HL-60 (cell line): ENCODE measurements at regions not wholly inside any gene's neighbourhood (a gene's known extent, or its start where the extent isn't known, plus 50 kb on each side); places are given as distances from the start of the nearest gene placed in this dataset.

ENCODE experiments used
- DNase-seq, 2 experiments: peaks; one replicate each; pipeline ENCODE4 v3.0.0-alpha.2; 2010 to 2020; ENCODE audit warnings: low read depth in 1 of 2, low spot score in 1 of 2
- H3K27ac ChIP-seq: fragments of 250-450 bp; sonication (Bioruptor Pico); replicated peaks from 2 replicates; pipeline ENCODE4 v1.5.1; 2020; ENCODE audit warnings: mild to moderate bottlenecking, moderate library complexity
- H3K27me3 ChIP-seq: fragments of 250-450 bp; sonication (Bioruptor Pico); 2 replicates; pipeline ENCODE4 v1.5.1; 2021; ENCODE audit warnings: mild to moderate bottlenecking, moderate library complexity; ENCODE audit not compliant: insufficient read depth, poor library complexity, severe bottlenecking
- H3K4me3 ChIP-seq: replicated peaks from 2 replicates; pipeline ENCODE4 v1.5.1; 2011; ENCODE audit warnings: mild to moderate bottlenecking, control low read depth, low read length; ENCODE audit not compliant: insufficient read depth
- GABPA ChIP-seq: IDR thresholded peaks from 2 replicates; pipeline ENCODE4 v1.6.1; 2012; ENCODE audit warnings: low read depth
- POLR2AphosphoS5 ChIP-seq: IDR thresholded peaks from 2 replicates; pipeline ENCODE4 v1.6.1; 2012; ENCODE audit warnings: low read depth
- SPI1 ChIP-seq: IDR thresholded peaks from 2 replicates; pipeline ENCODE4 v1.6.1; 2012; ENCODE audit warnings: low read depth, mild to moderate bottlenecking, borderline replicate concordance
- TF ChIP-seq, protein P1 (sequence below): IDR thresholded peaks from one replicate; pipeline ENCODE4 v1.5.1; 2011; ENCODE audit warnings: low read length, control low read depth, inconsistent platforms; ENCODE audit not compliant: insufficient read depth
- TF ChIP-seq, protein P2 (sequence below): IDR thresholded peaks from 2 replicates; pipeline ENCODE4 v1.6.1; 2012; ENCODE audit warnings: low read depth; ENCODE audit not compliant: insufficient replicate concordance

DNA sequence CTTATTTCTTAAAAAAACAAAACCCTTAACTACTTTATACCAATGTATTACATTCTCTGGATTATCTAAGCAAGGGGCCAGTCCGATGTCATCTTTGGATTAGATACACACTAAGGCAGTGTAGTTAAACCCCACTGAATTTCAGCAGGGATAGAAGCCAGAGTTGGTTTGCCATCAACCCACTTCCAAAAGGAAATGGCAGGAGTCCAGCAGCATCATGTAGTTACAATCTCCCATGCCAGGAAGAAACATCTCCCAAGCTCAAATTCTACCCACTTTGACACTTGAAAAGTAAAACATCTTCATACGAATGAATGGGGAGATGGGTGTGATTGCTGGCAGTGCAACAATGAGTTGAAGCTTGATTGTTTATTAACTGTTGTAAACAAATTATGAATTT, 203.5 kb upstream of the PLXNC1 start:
- TF ChIP-seq POLR2AphosphoS5 = no peak
- no peak for TF ChIP-seq SPI1
- TF ChIP-seq, protein P1, sequence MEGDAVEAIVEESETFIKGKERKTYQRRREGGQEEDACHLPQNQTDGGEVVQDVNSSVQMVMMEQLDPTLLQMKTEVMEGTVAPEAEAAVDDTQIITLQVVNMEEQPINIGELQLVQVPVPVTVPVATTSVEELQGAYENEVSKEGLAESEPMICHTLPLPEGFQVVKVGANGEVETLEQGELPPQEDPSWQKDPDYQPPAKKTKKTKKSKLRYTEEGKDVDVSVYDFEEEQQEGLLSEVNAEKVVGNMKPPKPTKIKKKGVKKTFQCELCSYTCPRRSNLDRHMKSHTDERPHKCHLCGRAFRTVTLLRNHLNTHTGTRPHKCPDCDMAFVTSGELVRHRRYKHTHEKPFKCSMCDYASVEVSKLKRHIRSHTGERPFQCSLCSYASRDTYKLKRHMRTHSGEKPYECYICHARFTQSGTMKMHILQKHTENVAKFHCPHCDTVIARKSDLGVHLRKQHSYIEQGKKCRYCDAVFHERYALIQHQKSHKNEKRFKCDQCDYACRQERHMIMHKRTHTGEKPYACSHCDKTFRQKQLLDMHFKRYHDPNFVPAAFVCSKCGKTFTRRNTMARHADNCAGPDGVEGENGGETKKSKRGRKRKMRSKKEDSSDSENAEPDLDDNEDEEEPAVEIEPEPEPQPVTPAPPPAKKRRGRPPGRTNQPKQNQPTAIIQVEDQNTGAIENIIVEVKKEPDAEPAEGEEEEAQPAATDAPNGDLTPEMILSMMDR = no peak
- TF ChIP-seq GABPA = no peak
- TF ChIP-seq, protein P2, sequence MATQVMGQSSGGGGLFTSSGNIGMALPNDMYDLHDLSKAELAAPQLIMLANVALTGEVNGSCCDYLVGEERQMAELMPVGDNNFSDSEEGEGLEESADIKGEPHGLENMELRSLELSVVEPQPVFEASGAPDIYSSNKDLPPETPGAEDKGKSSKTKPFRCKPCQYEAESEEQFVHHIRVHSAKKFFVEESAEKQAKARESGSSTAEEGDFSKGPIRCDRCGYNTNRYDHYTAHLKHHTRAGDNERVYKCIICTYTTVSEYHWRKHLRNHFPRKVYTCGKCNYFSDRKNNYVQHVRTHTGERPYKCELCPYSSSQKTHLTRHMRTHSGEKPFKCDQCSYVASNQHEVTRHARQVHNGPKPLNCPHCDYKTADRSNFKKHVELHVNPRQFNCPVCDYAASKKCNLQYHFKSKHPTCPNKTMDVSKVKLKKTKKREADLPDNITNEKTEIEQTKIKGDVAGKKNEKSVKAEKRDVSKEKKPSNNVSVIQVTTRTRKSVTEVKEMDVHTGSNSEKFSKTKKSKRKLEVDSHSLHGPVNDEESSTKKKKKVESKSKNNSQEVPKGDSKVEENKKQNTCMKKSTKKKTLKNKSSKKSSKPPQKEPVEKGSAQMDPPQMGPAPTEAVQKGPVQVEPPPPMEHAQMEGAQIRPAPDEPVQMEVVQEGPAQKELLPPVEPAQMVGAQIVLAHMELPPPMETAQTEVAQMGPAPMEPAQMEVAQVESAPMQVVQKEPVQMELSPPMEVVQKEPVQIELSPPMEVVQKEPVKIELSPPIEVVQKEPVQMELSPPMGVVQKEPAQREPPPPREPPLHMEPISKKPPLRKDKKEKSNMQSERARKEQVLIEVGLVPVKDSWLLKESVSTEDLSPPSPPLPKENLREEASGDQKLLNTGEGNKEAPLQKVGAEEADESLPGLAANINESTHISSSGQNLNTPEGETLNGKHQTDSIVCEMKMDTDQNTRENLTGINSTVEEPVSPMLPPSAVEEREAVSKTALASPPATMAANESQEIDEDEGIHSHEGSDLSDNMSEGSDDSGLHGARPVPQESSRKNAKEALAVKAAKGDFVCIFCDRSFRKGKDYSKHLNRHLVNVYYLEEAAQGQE = no peak
- Histone ChIP-seq H3K4me3 (no peak overlapping the region), H3K27ac (no peak overlapping the region), H3K27me3 (no peaks in the 10 kb centered on the region)
- DNase-seq = no peak

DNA sequence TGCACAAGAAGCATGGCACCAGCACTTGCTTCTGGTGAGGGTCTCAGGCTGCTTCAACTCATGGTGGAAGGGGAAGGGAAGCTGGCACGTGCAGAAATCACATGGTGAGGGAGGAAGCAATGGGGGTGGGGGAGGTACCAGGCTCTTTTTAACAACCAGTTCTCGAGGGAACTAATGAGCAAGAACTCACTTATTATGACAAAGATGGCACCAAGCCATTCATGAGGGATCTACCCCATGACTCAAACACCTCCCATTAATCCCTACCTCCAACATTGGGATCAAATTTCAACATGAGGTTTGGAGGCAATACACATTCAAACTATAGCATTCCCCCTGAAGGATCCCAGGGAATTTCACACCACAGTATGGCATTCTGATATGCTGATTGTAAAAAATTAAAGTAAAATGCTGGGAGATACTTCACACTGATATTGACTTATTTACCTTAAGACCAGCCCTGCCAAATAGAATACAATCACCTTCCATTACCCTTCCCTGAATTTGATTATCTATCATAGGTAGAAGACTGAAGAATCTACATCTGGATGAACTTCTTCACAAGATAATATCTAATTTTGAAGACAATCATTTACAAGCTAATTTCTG, 201.7 kb upstream of the PLXNC1 start:
- TF ChIP-seq GABPA = no peak
- TF ChIP-seq, protein P2 = no peak
- H3K27ac ChIP-seq = no peak overlapping the region
- H3K27me3 ChIP-seq = no peaks in the 10 kb centered on the region
- H3K4me3 ChIP-seq = no peak overlapping the region
- DNase-seq = no peak

DNA sequence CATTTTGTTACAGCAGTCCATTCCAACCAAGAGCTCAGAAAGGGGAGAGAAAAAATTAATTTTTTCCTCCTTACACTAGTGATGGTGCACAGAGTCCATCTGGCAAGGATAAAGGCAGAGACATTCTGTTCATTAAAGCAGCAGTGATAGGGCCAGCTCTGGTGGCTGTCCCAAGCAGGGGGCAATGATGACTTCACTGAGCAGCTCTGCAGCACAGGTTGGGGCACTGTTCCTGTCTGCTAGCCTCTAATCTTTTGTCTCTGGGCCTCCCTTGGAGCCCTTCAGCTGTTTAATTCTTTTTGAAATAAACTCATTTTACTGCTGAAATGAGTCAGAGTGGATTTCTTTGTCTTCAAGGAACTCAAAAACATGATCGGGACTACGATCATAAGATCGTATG, 200.9 kb upstream of the PLXNC1 start:
- no peak for DNase-seq
- H3K27ac ChIP-seq = no peak overlapping the region
- TF ChIP-seq SPI1 (no peak), POLR2AphosphoS5 (no peak), GABPA (no peak)
- TF ChIP-seq, protein P1 = no peak
- TF ChIP-seq, protein P2 = no peak
- no peak overlapping the region for H3K4me3 ChIP-seq
- H3K27me3 ChIP-seq = no peaks in the 10 kb centered on the region
